ENCODE measurements at regions not wholly inside any gene's neighbourhood (a gene's known extent, or its start where the extent isn't known, plus 50 kb on each side); places are given as distances from the start of the nearest gene placed in this dataset.

DNA sequence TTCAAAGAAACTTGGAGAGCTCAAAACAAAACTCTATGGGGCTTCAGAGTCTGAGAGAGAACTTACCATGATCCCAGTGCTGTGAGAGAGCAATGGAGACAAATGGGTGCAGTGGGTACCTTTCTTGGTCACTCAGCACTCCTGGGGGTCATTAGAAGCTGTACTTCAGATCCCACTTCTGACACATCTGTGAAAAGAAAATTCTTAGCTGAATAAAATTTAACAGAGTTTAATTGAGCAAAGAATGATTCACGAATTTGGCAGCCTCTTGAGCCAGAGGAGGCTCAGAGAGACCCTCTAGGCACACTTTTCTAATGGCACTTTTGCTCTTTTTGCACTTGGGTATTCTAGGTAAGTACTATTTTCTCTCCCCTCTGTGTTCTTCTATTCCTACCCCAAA lies 96.8 kb upstream of the SYT10 start:
- Histone ChIP-seq H3T11ph (ENCODE audit: low read length) (no peak overlapping the region), H3K4me1 (ENCODE audit: insufficient read depth, low read length) (no peaks in the 10 kb centered on the region), H3K14ac (ENCODE audit: insufficient read depth, low read length) (no peak overlapping the region), H2BK5ac (ENCODE audit: insufficient read length, low read length) (no peak overlapping the region), H3K27ac (ENCODE audit: insufficient read length, low read depth, low read length) (no peak overlapping the region), H4K8ac (replicated peaks; ENCODE audit: insufficient read length, low read depth, low read length) (no peak overlapping the region), H3K18ac (ENCODE audit: insufficient read length, low read depth, low read length) (no peak overlapping the region), H2BK20ac (ENCODE audit: low read depth, low read length, poor library complexity, severe bottlenecking) (no peak overlapping the region), H3K79me2 (ENCODE audit: insufficient read depth, low read length) (no peaks in the 10 kb centered on the region), H3K9ac (ENCODE audit: extremely low read depth, insufficient read length, low read length) (no peak overlapping the region), H2AFZ (ENCODE audit: low read length) (no peak overlapping the region), H2BK120ac (ENCODE audit: low read depth, low read length, poor library complexity, severe bottlenecking) (no peak overlapping the region), H3K27me3 (ENCODE audit: insufficient read depth, low read length) (no peaks in the 10 kb centered on the region), H3K4ac (ENCODE audit: low read depth, low read length) (no peak overlapping the region), H4K5ac (ENCODE audit: insufficient read length, low read depth, low read length) (no peak overlapping the region), H3K56ac (ENCODE audit: insufficient read length, low read depth, low read length) (no peak overlapping the region), H3K23me2 (ENCODE audit: insufficient read length, low read depth, low read length, poor library complexity, severe bottlenecking) (no peaks in the 10 kb centered on the region), H3K4me2 (ENCODE audit: insufficient read depth, insufficient read length, low read length) (no peak overlapping the region), H4K91ac (ENCODE audit: insufficient read length, low read depth, low read length) (no peak overlapping the region), H2AK5ac (ENCODE audit: insufficient read length, low read length) (no peak overlapping the region), H4K20me1 (ENCODE audit: control insufficient read depth, insufficient read depth, insufficient read length) (no peaks in the 10 kb centered on the region), H2BK12ac (ENCODE audit: insufficient read length, low read depth, low read length) (no peak overlapping the region), H3K79me1 (ENCODE audit: insufficient read depth, low read depth, low read length, poor library complexity, severe bottlenecking) (no peaks in the 10 kb centered on the region), H2BK15ac (ENCODE audit: low read depth, low read length) (no peak overlapping the region), H3K9me3 (ENCODE audit: control insufficient read depth, low read depth, low read length) (no peaks in the 10 kb centered on the region), H3K23ac (ENCODE audit: insufficient read length, low read depth, low read length) (no peak overlapping the region)
- Mint-ChIP-seq H3K4me1 (no peaks in the 10 kb centered on the region), H3K27ac (no peak overlapping the region), H3K4me3 (no peak overlapping the region), H3K36me3 (ENCODE audit: insufficient read depth in 1 of 3, low read depth in 3 of 3) (no peaks in the 10 kb centered on the region; a peak in 3 of 7 replicates), H3K27me3 (ENCODE audit: low read depth) (no peaks in the 10 kb centered on the region), H3K9me3 (peaks cover 4 to 6% of the 10 kb centered on the region in 2 experiments; a peak in 4 of 5 replicates)
- WGBS (ENCODE audit: extremely low coverage, insufficient read length, low lambda C conversion rate) = no CpG with 5 or more reads among the region's 1 CpG
- TF ChIP-seq, protein P1, sequence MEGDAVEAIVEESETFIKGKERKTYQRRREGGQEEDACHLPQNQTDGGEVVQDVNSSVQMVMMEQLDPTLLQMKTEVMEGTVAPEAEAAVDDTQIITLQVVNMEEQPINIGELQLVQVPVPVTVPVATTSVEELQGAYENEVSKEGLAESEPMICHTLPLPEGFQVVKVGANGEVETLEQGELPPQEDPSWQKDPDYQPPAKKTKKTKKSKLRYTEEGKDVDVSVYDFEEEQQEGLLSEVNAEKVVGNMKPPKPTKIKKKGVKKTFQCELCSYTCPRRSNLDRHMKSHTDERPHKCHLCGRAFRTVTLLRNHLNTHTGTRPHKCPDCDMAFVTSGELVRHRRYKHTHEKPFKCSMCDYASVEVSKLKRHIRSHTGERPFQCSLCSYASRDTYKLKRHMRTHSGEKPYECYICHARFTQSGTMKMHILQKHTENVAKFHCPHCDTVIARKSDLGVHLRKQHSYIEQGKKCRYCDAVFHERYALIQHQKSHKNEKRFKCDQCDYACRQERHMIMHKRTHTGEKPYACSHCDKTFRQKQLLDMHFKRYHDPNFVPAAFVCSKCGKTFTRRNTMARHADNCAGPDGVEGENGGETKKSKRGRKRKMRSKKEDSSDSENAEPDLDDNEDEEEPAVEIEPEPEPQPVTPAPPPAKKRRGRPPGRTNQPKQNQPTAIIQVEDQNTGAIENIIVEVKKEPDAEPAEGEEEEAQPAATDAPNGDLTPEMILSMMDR (conservative IDR thresholded peaks at IDR 0.05) = no peak
- no peak for DNase-seq

All from H9 (cell line).